OCI-LY7 (cell line): ENCODE measurements at regions not wholly inside any gene's neighbourhood (a gene's known extent, or its start where the extent isn't known, plus 50 kb on each side); places are given as distances from the start of the nearest gene placed in this dataset.

Experiments used
- BruUV-seq: library from RNA; stranded (reverse); fragments of 400-500 nt; replicated peaks from 2 replicates; lab custom pipeline; 2021; lab: Mats Ljungman, UMichigan
- CTCF ChIA-PET: fragments of 300-600 bp; sonication (Branson Sonifier 250); formaldehyde crosslinking; loops from one replicate; lab custom pipeline; 2022; ENCODE audit warnings: antibody characterized with exemption; ENCODE audit not compliant: unreplicated experiment; lab: Charles Lee
- POLR2A ChIA-PET: fragments of 300-600 bp; sonication (Branson Sonifier 250); formaldehyde crosslinking; loops from one replicate; lab custom pipeline; 2022; ENCODE audit warnings: antibody characterized with exemption; lab: Charles Lee
- DNase-seq: peaks from one replicate; pipeline ENCODE4 v3.0.0-alpha.2; 2015; ENCODE audit warnings: low spot score
- H2AFZ ChIP-seq: fragments of 200-600 bp; sonication (generic), shearing (Covaris generic); 2 replicates; pipeline ENCODE4 v1.6.1; 2014; ENCODE audit warnings: mild to moderate bottlenecking, antibody characterized with exemption, low read length, moderate library complexity
- H3K27ac ChIP-seq: fragments of 200-600 bp; sonication (generic); 2 replicates; pipeline ENCODE4 v1.5.1; 2014; ENCODE audit warnings: mixed run types, low read depth, mild to moderate bottlenecking, moderate library complexity, low read length, inconsistent platforms; ENCODE audit not compliant: poor library complexity, severe bottlenecking
- H3K36me3 ChIP-seq: fragments of 200-600 bp; sonication (generic); 2 replicates; pipeline ENCODE4 v1.6.1; 2014; ENCODE audit warnings: mild to moderate bottlenecking, antibody characterized with exemption, low read length, moderate library complexity, mixed read lengths; ENCODE audit not compliant: insufficient read depth
- H3K4me1 ChIP-seq: fragments of 200-600 bp; sonication (generic); 2 replicates; pipeline ENCODE4 v1.5.1; 2014; ENCODE audit warnings: mild to moderate bottlenecking, low read length; ENCODE audit not compliant: insufficient read depth, poor library complexity, severe bottlenecking
- H3K4me2 ChIP-seq: fragments of 200-600 bp; sonication (generic); 2 replicates; pipeline ENCODE4 v1.6.1; 2014; ENCODE audit warnings: mild to moderate bottlenecking, low read length
- H3K4me3 ChIP-seq: fragments of 200-600 bp; sonication (generic); 2 replicates; pipeline ENCODE4 v1.5.1; 2014; ENCODE audit warnings: mild to moderate bottlenecking, low read depth, low read length; ENCODE audit not compliant: poor library complexity, severe bottlenecking
- H3K79me2 ChIP-seq: fragments of 200-600 bp; sonication (generic); 2 replicates; pipeline ENCODE4 v1.6.1; 2016; ENCODE audit warnings: low read depth, mild to moderate bottlenecking, low read length, moderate library complexity, mixed read lengths; ENCODE audit not compliant: insufficient read depth
- H3K9me2 ChIP-seq: fragments of 200-600 bp; sonication (generic); 2 replicates; pipeline ENCODE4 v1.6.1; 2016; ENCODE audit warnings: mild to moderate bottlenecking, low read length, mixed read lengths; ENCODE audit not compliant: insufficient read depth
- H3K9me3 ChIP-seq: fragments of 200-600 bp; sonication (generic); 2 replicates; pipeline ENCODE4 v1.6.1; 2014; ENCODE audit warnings: mild to moderate bottlenecking, mixed run types, low read length, mixed read lengths
- H4K20me1 ChIP-seq: fragments of 200-600 bp; sonication (generic); 2 replicates; pipeline ENCODE4 v1.6.1; 2014; ENCODE audit warnings: mild to moderate bottlenecking, antibody characterized with exemption, low read length, moderate library complexity, mixed read lengths; ENCODE audit not compliant: insufficient read depth
- EZH2phosphoT487 ChIP-seq: fragments of 200-600 bp; sonication (generic); IDR thresholded peaks from 2 replicates; pipeline ENCODE4 v1.6.1; 2018; ENCODE audit warnings: low read depth, borderline replicate concordance, mild to moderate bottlenecking, mixed run types, antibody characterized with exemption, low read length, moderate library complexity, mixed read lengths
- intact Hi-C: fragments of 100-400 bp; cut with micrococcal nuclease; formaldehyde crosslinking; loops from one replicate; pipeline ENCODE4 v1.10.0; 2022; ENCODE audit not compliant: unreplicated experiment
- TF ChIP-seq, protein P1 (sequence below): fragments of 200-600 bp; sonication (generic); conservative IDR thresholded peaks from 2 replicates; pipeline ENCODE4 v1.5.1; 2014; ENCODE audit warnings: mild to moderate bottlenecking, antibody characterized with exemption, low read length, moderate library complexity, mixed read lengths

DNA sequence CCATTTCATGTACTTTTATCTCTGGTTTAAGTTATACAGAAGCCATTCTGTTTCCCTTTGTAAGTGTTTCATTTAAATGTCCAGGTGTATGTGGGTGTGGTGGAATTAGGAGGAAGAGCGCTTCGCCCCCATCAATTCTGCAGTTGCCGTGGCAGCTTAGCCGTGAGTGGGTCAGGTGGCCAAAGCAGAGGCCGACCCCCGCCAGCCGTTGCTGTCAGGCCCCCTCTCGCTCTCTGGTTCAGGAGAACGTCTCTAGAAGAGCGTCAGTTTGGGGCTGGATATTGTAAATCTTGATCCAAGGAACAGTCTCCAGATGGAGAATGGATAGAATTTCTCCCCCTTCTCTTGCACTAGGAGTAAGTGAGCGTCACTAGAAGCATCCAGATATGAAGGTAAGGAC is 367.4 kb downstream of the FOXA2 start:
- H3K4me2 ChIP-seq: no peak overlapping the region
- no peak for DNase-seq
- H3K9me2 ChIP-seq: 0 out of 2 replicates have a peak, but pooled peaks cover 2% of the 10 kb centered on the region
- no peaks in the 10 kb centered on the region for H3K9me3 ChIP-seq
- no peak overlapping the region for H2AFZ ChIP-seq
- H3K36me3 ChIP-seq: no peaks in the 10 kb centered on the region
- H3K4me1 ChIP-seq: peaks cover 22% of the 10 kb centered on the region
- POLR2A ChIA-PET: interaction anchor here (0.7 kb wide), 1 partner anchor 105 kb away, joined by 3 read pairs; no protein-coding TSS in a partner anchor
- H4K20me1 ChIP-seq: no peaks in the 10 kb centered on the region
- H3K27ac ChIP-seq: no peak overlapping the region
- no TSS peak for BruUV-seq
- TF ChIP-seq, protein P1, sequence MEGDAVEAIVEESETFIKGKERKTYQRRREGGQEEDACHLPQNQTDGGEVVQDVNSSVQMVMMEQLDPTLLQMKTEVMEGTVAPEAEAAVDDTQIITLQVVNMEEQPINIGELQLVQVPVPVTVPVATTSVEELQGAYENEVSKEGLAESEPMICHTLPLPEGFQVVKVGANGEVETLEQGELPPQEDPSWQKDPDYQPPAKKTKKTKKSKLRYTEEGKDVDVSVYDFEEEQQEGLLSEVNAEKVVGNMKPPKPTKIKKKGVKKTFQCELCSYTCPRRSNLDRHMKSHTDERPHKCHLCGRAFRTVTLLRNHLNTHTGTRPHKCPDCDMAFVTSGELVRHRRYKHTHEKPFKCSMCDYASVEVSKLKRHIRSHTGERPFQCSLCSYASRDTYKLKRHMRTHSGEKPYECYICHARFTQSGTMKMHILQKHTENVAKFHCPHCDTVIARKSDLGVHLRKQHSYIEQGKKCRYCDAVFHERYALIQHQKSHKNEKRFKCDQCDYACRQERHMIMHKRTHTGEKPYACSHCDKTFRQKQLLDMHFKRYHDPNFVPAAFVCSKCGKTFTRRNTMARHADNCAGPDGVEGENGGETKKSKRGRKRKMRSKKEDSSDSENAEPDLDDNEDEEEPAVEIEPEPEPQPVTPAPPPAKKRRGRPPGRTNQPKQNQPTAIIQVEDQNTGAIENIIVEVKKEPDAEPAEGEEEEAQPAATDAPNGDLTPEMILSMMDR: no peak
- TF ChIP-seq EZH2phosphoT487: no peak
- H3K79me2 ChIP-seq: no peaks in the 10 kb centered on the region
- no peak overlapping the region for H3K4me3 ChIP-seq
- CTCF ChIA-PET: no interaction called here
- intact Hi-C loops: no loop called here

DNA sequence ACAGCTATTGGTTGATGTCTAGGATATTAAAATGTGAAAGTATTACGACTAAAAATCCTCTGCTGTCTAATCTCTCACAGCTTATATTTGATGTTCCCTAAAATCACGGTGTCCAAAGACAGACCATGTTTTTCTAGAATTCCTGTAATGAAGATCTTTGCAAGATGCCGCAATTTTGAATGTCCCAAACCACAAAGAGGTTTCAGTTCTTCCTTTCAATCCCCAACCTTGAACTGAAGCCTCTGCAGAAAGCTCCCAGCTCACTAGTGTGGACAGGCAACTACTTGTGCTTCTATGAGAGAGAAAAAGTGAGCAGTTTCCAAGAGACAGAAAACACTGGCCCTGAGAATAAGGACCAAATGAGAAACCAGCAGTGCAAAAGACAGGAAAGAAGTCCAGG is 370.1 kb downstream of the FOXA2 start:
- Histone ChIP-seq H3K9me3 (no peaks in the 10 kb centered on the region), H3K79me2 (no peaks in the 10 kb centered on the region), H3K9me2 (0 out of 2 replicates have a peak, but pooled peaks cover 2% of the 10 kb centered on the region), H3K4me1 (peaks cover 22% of the 10 kb centered on the region), H3K36me3 (no peaks in the 10 kb centered on the region), H3K4me2 (peak overlapping the region; percentile 63), H4K20me1 (no peaks in the 10 kb centered on the region), H3K4me3 (no peak overlapping the region), H2AFZ (no peak overlapping the region), H3K27ac (no peak overlapping the region)
- POLR2A ChIA-PET: no interaction called here
- peak; percentile 10 for DNase-seq
- intact Hi-C loops: no loop called here
- CTCF ChIA-PET: no interaction called here
- no TSS peak for BruUV-seq
- TF ChIP-seq, protein P1: no peak
- TF ChIP-seq EZH2phosphoT487: no peak

DNA sequence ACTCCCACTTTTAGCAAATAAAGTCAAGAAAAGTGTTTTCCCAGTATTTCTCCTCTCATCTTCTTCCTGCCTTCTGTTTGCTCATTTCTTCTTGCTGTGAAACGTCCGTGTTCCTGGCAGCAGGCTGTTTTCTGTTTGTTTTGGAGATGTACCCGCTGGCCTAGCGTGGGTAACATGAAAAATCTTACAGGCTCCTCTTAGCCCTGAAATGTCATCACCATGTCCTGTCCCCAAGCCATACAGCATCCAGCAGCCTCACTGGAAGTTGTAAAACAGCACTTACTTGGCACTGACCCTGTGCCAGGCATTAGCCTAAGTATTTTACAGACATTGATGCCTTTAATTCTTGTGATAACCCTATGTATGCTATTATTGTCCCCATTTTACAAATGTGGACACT is 371.1 kb downstream of the FOXA2 start:
- Histone ChIP-seq H3K9me2 (0 out of 2 replicates have a peak, but pooled peaks cover 2% of the 10 kb centered on the region), H4K20me1 (no peaks in the 10 kb centered on the region), H3K27ac (no peak overlapping the region), H3K4me2 (no peak overlapping the region), H3K4me1 (peaks cover 22% of the 10 kb centered on the region), H2AFZ (no peak overlapping the region), H3K4me3 (no peak overlapping the region), H3K36me3 (no peaks in the 10 kb centered on the region), H3K79me2 (no peaks in the 10 kb centered on the region), H3K9me3 (no peaks in the 10 kb centered on the region)
- no peak for DNase-seq
- ChIA-PET POLR2A (interaction anchor here (0.9 kb wide), 1 partner anchor 35 kb away, joined by 3 read pairs; no protein-coding TSS in a partner anchor), CTCF (no interaction called here)
- no peak for TF ChIP-seq EZH2phosphoT487
- TF ChIP-seq, protein P1: no peak
- intact Hi-C loops: no loop called here
- BruUV-seq: no TSS peak
